K562 (cell line): ENCODE measurements at regions not wholly inside any gene's neighbourhood (a gene's known extent, or its start where the extent isn't known, plus 50 kb on each side); places are given as distances from the start of the nearest gene placed in this dataset.
A peak's percentile ranks its signal among the peaks of the same experiment; 100 is the strongest.

Experiments
- ATAC-seq: fragments of 200-7000 bp; cut with Tn5 transposase; 3 replicates; pipeline ENCODE4 v1.9.1; 2020; ENCODE audit warnings: moderate library complexity
- BruUV-seq: library from RNA; stranded (reverse); fragments of 400-500 nt; replicated peaks from 2 replicates; lab custom pipeline; 2021; lab: Mats Ljungman, UMichigan
- CTCF ChIA-PET: fragments of 300-600 bp; formaldehyde crosslinking; extraction: SDS; loops from one replicate; lab custom pipeline; 2021; ENCODE audit warnings: low intra/inter-chr PET ratio; lab: Yijun Ruan, JAX
- POLR2A ChIA-PET: fragments of 300-600, 350-650 bp; sonication (Branson Sonifier 250); formaldehyde crosslinking; extraction: SDS; loops from one replicate; lab custom pipeline; 2021; ENCODE audit warnings: antibody characterized with exemption, inconsistent platforms; lab: Yijun Ruan, JAX
- DNase-seq, 4 experiments: peaks; one replicate each; pipeline versions ENCODE4 v3.0.0 to v3.0.0-alpha.2; 2011 to 2018; ENCODE audit warnings: low spot score in 3 of 4, mixed read lengths in 3 of 4; ENCODE audit errors: extremely low read depth in 1 of 4
- FAIRE-seq: peaks from 2 replicates; lab custom pipeline; 2011; peaks lifted over from hg19 to GRCh38; lab: Jason Lieb, UNC
- H2AFZ ChIP-seq: 2 replicates; pipeline ENCODE4 v1.6.0; 2011; ENCODE audit warnings: low read depth, low read length, control low read depth, inconsistent platforms
- H3K27ac ChIP-seq: fragments of 200-600 bp; 3 replicates; pipeline ENCODE4 v1.8.0; 2011; ENCODE audit warnings: low read depth, mild to moderate bottlenecking, control low read depth, inconsistent platforms, low read length, moderate library complexity, mixed read lengths; ENCODE audit errors: extremely low read depth
- H3K27me3 ChIP-seq, 2 experiments: fragments of 300-600 bp in 1 of 2; 2 replicates in 1 of 2; 3 replicates in 1 of 2; pipeline versions ENCODE4 v1.6.0 to v1.8.0; 2011; ENCODE audit warnings: inconsistent platforms in 2 of 2, low read length in 2 of 2, mild to moderate bottlenecking in 1 of 2, mixed read lengths in 1 of 2, moderate library complexity in 1 of 2; ENCODE audit not compliant: control insufficient read depth in 2 of 2, insufficient read depth in 2 of 2
- H3K36me3 ChIP-seq: fragments of 300-600 bp; 3 replicates; pipeline ENCODE4 v1.8.0; 2011; ENCODE audit warnings: mild to moderate bottlenecking, low read length, inconsistent platforms; ENCODE audit not compliant: control insufficient read depth, insufficient read depth
- H3K4me1 ChIP-seq, 2 experiments: fragments of 200-600 bp in 1 of 2; replicated peaks in 1 of 2; 2 replicates in 1 of 2; 3 replicates in 1 of 2; pipeline versions ENCODE4 v1.5.1 to v1.8.0; 2011; ENCODE audit warnings: inconsistent platforms in 2 of 2, low read length in 2 of 2, mild to moderate bottlenecking in 1 of 2, mixed read lengths in 1 of 2, moderate library complexity in 1 of 2; ENCODE audit not compliant: control insufficient read depth in 2 of 2, insufficient read depth in 2 of 2
- H3K4me2 ChIP-seq: 2 replicates; pipeline ENCODE4 v1.6.1; 2011; ENCODE audit warnings: low read length, control low read depth, inconsistent platforms, mixed read lengths; ENCODE audit not compliant: insufficient read depth
- H3K4me3 ChIP-seq: fragments of 200-600 bp; sonication (generic), shearing (Covaris generic); 2 replicates; pipeline ENCODE4 v1.5.1; 2016; ENCODE audit warnings: control low read depth, inconsistent platforms
- H3K79me2 ChIP-seq: fragments of 200-600 bp; 3 replicates; pipeline ENCODE4 v1.8.0; 2011; ENCODE audit warnings: low read length, inconsistent platforms; ENCODE audit not compliant: control insufficient read depth, insufficient read depth
- H3K9ac ChIP-seq, 2 experiments: 2 replicates each; pipeline versions ENCODE4 v1.6.0 to v1.6.1; 2011; ENCODE audit warnings: low read depth in 2 of 2, low read length in 2 of 2, control low read depth in 1 of 2, inconsistent platforms in 1 of 2, mild to moderate bottlenecking in 1 of 2, mixed read lengths in 1 of 2; ENCODE audit not compliant: insufficient read depth in 1 of 2
- H3K9me1 ChIP-seq: one replicate; pipeline ENCODE4 v1.6.0; 2011; ENCODE audit warnings: inconsistent platforms, mild to moderate bottlenecking, low read length, moderate library complexity; ENCODE audit not compliant: control insufficient read depth, insufficient read depth
- H3K9me3 ChIP-seq: replicated peaks from 2 replicates; pipeline ENCODE4 v1.5.1; 2011; ENCODE audit warnings: low read depth, low read length, inconsistent platforms; ENCODE audit not compliant: control insufficient read depth, insufficient read depth
- H4K20me1 ChIP-seq: replicated peaks from 2 replicates; pipeline ENCODE4 v1.6.1; 2011; ENCODE audit warnings: low read length, inconsistent platforms, mixed read lengths; ENCODE audit not compliant: control insufficient read depth, insufficient read depth
- CEBPG ChIP-seq, 3 experiments: fragments of 200-800 bp in 1 of 3; sonication (Bioruptor generic) in 1 of 3; sonication (generic) in 1 of 3; formaldehyde crosslinking in 1 of 3; IDR thresholded peaks in 2 of 3; conservative IDR thresholded peaks in 1 of 3; 2 replicates each; pipeline versions ENCODE4 v1.6.1 to v1.8.0; 2016 to 2022; ENCODE audit warnings: missing compliant biosample characterization in 2 of 3, missing genetic modification characterization in 2 of 3, mild to moderate bottlenecking in 1 of 3, missing genetic modification reagents in 1 of 3
- SMARCC2 ChIP-seq: fragments of 450-650 bp; IDR thresholded peaks from 2 replicates; pipeline ENCODE4 v1.6.1; 2017; ENCODE audit warnings: antibody characterized with exemption, moderate library complexity, mild to moderate bottlenecking, low read depth
- TAF7 ChIP-seq: fragments of 450-650 bp; IDR thresholded peaks from 2 replicates; pipeline ENCODE4 v1.6.1; 2016; ENCODE audit warnings: missing genetic modification characterization, missing compliant biosample characterization
- in situ Hi-C: fragments of 300-500 bp; cut with MboI; formaldehyde crosslinking; loops from 4 replicates; pipeline ENCODE4 v1.15.0; 2018; ENCODE audit warnings: inconsistent platforms, mixed read lengths
- intact Hi-C: fragments of 100-400 bp; cut with micrococcal nuclease; formaldehyde crosslinking; loops from 2 replicates; pipeline ENCODE4 v1.14.2; 2022
- TF ChIP-seq, protein P1 (sequence below): fragments of 200-400 bp; formaldehyde crosslinking; IDR thresholded peaks from 2 replicates; pipeline ENCODE4 v1.6.1; 2017; ENCODE audit warnings: mild to moderate bottlenecking, low read depth, low read length, moderate library complexity

DNA sequence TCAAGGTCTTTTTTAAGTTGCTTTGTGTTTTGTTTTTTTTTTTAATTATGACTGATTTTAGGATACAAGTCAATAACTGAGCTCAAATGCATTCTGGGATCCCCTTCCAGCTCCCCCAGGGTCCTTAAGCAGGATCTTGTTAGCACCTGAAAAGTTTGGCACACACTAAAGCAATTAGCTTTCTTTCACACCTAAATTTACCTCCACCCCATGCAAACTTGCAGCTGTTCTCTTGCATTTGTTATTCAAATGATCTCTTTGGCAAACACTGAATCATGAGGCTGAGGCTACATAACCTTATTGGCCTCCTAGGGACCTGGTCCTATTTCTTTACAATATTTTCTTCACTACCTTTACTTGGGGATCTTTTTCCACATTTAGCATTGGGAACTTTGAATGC lies 2026.1 kb upstream of the CELF4 start:
- BruUV-seq, result no TSS peak
- no peak for FAIRE-seq
- in situ Hi-C loops, result no loop called here

DNA sequence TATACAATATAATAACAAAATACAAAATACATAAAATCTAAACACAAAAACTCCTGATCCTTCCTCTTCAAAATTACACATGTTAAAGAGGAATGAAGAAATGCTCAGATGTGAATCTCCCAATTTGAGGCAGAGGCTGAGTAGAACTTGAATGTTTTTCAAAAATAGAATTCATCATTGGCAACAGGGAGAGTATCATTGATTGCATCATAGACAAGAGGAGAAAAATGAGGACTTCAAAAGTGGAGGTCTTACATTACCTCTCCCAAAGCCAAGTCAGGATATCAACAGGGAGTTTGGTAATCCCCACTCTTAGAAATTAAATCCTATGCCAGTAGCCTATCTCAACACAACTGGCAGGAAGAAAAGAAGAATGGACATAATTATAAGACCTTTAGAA lies 2023.9 kb upstream of the CELF4 start:
- Histone ChIP-seq H4K20me1 (no peaks in the 10 kb centered on the region), H2AFZ (no peak overlapping the region), H3K27me3 (no peaks in the 10 kb centered on the region), H3K79me2 (no peaks in the 10 kb centered on the region), H3K4me3 (no peak overlapping the region), H3K4me2 (no peak overlapping the region), H3K36me3 (no peaks in the 10 kb centered on the region), H3K9me3 (no peaks in the 10 kb centered on the region), H3K4me1 (no peaks in the 10 kb centered on the region), H3K9ac (no peak overlapping the region), H3K27ac (no peak overlapping the region), H3K9me1 (no peaks in the 10 kb centered on the region)
- no peak for DNase-seq
- CTCF ChIA-PET, result no interaction called here
- no peak for ATAC-seq
- TF ChIP-seq SMARCC2, result no peak
- TF ChIP-seq, protein P1, sequence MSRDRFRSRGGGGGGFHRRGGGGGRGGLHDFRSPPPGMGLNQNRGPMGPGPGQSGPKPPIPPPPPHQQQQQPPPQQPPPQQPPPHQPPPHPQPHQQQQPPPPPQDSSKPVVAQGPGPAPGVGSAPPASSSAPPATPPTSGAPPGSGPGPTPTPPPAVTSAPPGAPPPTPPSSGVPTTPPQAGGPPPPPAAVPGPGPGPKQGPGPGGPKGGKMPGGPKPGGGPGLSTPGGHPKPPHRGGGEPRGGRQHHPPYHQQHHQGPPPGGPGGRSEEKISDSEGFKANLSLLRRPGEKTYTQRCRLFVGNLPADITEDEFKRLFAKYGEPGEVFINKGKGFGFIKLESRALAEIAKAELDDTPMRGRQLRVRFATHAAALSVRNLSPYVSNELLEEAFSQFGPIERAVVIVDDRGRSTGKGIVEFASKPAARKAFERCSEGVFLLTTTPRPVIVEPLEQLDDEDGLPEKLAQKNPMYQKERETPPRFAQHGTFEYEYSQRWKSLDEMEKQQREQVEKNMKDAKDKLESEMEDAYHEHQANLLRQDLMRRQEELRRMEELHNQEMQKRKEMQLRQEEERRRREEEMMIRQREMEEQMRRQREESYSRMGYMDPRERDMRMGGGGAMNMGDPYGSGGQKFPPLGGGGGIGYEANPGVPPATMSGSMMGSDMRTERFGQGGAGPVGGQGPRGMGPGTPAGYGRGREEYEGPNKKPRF, result no peak
- no peak for TF ChIP-seq CEBPG (CRISPR knock-in tag; IDR thresholded peaks at IDR 0.05)
- peak in 1 of 2 experiments; percentile 32; a peak in 1 of 4 replicates for TF ChIP-seq CEBPG (tag; conservative IDR thresholded peaks at IDR 0.05 in 1 of 2, IDR thresholded peaks at IDR 0.05 in 1 of 2)
- no TSS peak for BruUV-seq
- no peak for FAIRE-seq
- intact Hi-C loops, result no loop called here
- POLR2A ChIA-PET, result no interaction called here
- in situ Hi-C loops, result no loop called here

More for the DNA sequence above, 2026.1 kb upstream of the CELF4 start:
- Histone ChIP-seq H4K20me1 (no peaks in the 10 kb centered on the region), H3K27me3 (no peaks in the 10 kb centered on the region), H3K9me3 (no peaks in the 10 kb centered on the region), H3K4me2 (no peak overlapping the region), H2AFZ (no peak overlapping the region), H3K4me3 (no peak overlapping the region), H3K27ac (no peak overlapping the region), H3K36me3 (no peaks in the 10 kb centered on the region), H3K79me2 (no peaks in the 10 kb centered on the region), H3K9me1 (no peaks in the 10 kb centered on the region), H3K9ac (no peak overlapping the region)
- POLR2A ChIA-PET, result no interaction called here
- CTCF ChIA-PET, result no interaction called here
- intact Hi-C loops, result no loop called here
- DNase-seq, result no peak
- no peak for TF ChIP-seq TAF7 (tag)
- TF ChIP-seq, all 486 proteins: peak for 0
- no peaks in the 10 kb centered on the region for H3K4me1 ChIP-seq
- no peak for ATAC-seq
